Parathyroid adenoma (tissue), 2 donors: ENCODE measurements at regions not wholly inside any gene's neighbourhood (a gene's known extent, or its start where the extent isn't known, plus 50 kb on each side); places are given as distances from the start of the nearest gene placed in this dataset.

Experiments used
- H2AFZ ChIP-seq: fragments of 300-600 bp; sonication (generic); one replicate; pipeline ENCODE4 v1.7.0; 2017; ENCODE audit warnings: antibody characterized with exemption, mild to moderate bottlenecking
- H3K27ac ChIP-seq: fragments of 300-600 bp; sonication (generic); one replicate; pipeline ENCODE4 v1.7.0; 2017
- H3K27me3 ChIP-seq: fragments of 300-600 bp; sonication (generic); one replicate; pipeline ENCODE4 v1.7.0; 2017; ENCODE audit warnings: low read length; ENCODE audit not compliant: control insufficient read depth, insufficient read depth
- H3K36me3 ChIP-seq: fragments of 300-600 bp; sonication (generic); one replicate; pipeline ENCODE4 v1.7.0; 2017; ENCODE audit warnings: low read length; ENCODE audit not compliant: control insufficient read depth, insufficient read depth
- H3K4me1 ChIP-seq: fragments of 300-600 bp; sonication (generic); one replicate; pipeline ENCODE4 v1.7.0; 2017; ENCODE audit warnings: control low read depth
- H3K4me2 ChIP-seq: fragments of 300-600 bp; sonication (generic); one replicate; pipeline ENCODE4 v1.7.0; 2017; ENCODE audit warnings: low read length
- H3K4me3 ChIP-seq: fragments of 300-600 bp; sonication (generic); one replicate; pipeline ENCODE4 v1.7.0; 2017; ENCODE audit warnings: low read depth, low read length
- H3K79me2 ChIP-seq: fragments of 300-600 bp; sonication (generic); one replicate; pipeline ENCODE4 v1.7.0; 2017; ENCODE audit warnings: control low read depth
- H3K9ac ChIP-seq: fragments of 300-600 bp; sonication (generic); one replicate; pipeline ENCODE4 v1.7.0; 2017; ENCODE audit warnings: mild to moderate bottlenecking
- H3K9me3 ChIP-seq: fragments of 300-600 bp; sonication (generic); one replicate; pipeline ENCODE4 v1.7.0; 2017; ENCODE audit warnings: low read length; ENCODE audit not compliant: control insufficient read depth
- TF ChIP-seq, protein P1 (sequence below): fragments of 300-600 bp; sonication (generic); IDR thresholded peaks from one replicate; pipeline ENCODE4 v1.7.0; 2017; ENCODE audit warnings: antibody characterized with exemption, mild to moderate bottlenecking
- donor health status: primary hyperparathyroidism.

DNA sequence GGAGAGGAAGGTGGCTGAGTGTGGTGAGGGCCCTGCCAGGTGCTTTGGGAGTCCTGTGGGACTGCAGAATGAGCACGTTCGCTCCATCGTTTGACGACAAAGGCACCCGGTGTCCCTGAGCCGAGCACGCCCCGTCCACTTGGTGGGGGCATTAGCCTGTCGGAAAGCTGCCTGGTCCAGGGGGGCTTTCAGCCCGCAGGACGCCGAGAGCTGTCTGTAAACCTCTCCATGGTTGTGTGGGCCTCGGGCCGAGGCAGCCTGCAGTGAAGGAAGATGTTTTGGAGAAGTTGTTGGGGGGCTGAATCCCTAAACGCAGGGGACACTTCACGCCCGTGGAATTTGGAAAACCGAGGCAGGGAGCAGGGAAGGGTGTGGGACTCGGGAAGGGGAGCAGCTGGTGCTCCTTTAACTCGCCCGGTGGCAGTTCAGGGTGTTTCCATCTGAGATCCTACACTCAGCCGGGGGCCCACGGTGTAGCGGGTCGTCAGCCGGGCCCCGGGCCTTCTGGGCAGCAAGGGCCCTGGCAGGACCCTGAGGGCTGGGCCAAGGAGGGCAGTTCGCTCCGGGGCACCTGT is 53.8 kb downstream of the MRPL36 start:
- Histone ChIP-seq H3K27ac (no peak overlapping the region), H3K4me3 (no peak overlapping the region), H3K4me1 (no peaks in the 10 kb centered on the region), H3K9me3 (no peaks in the 10 kb centered on the region), H3K9ac (no peak overlapping the region), H3K27me3 (no peaks in the 10 kb centered on the region), H2AFZ (no peak overlapping the region), H3K36me3 (no peaks in the 10 kb centered on the region), H3K4me2 (no peak overlapping the region), H3K79me2 (no peaks in the 10 kb centered on the region)
- TF ChIP-seq, protein P1, sequence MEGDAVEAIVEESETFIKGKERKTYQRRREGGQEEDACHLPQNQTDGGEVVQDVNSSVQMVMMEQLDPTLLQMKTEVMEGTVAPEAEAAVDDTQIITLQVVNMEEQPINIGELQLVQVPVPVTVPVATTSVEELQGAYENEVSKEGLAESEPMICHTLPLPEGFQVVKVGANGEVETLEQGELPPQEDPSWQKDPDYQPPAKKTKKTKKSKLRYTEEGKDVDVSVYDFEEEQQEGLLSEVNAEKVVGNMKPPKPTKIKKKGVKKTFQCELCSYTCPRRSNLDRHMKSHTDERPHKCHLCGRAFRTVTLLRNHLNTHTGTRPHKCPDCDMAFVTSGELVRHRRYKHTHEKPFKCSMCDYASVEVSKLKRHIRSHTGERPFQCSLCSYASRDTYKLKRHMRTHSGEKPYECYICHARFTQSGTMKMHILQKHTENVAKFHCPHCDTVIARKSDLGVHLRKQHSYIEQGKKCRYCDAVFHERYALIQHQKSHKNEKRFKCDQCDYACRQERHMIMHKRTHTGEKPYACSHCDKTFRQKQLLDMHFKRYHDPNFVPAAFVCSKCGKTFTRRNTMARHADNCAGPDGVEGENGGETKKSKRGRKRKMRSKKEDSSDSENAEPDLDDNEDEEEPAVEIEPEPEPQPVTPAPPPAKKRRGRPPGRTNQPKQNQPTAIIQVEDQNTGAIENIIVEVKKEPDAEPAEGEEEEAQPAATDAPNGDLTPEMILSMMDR, result no peak

DNA sequence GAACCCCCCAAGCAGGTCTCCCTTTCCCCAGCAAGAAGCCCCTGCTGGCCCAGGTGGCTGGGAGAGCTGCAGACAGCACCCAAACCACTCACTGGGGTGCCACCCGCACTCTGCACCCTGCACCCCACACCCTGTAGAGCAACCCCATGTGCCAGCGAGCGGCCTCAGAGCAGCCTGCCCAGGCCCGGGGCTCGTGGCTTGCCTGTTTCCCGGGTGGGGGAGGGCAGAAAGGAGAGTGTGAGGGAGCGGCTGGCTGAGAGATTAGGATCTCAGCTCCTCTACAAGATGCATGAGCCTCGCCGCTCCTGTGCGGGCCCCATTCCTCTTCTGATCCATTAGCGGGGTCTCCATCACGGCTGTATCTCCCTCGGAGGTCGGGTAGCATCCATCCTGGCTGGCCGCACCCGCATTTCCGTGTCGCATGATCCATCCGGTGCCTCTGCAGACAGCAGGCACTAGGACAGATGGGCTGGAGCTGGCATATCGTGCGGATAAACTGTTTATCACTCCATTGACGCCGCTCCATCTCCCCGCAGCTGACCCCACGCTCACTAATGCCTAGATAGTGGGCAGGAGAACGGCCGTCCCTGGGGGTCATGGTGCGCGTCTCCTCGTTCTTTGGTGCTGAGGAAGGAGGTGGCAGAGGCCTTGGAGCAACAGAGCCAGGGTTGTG is 54.4 kb downstream of the MRPL36 start:
- no peak overlapping the region for H3K27ac ChIP-seq
- no peak overlapping the region for H2AFZ ChIP-seq
- no peak overlapping the region for H3K4me3 ChIP-seq
- no peaks in the 10 kb centered on the region for H3K27me3 ChIP-seq
- no peaks in the 10 kb centered on the region for H3K79me2 ChIP-seq
- H3K4me1 ChIP-seq, result no peaks in the 10 kb centered on the region
- TF ChIP-seq, protein P1, result no peak
- H3K9me3 ChIP-seq, result no peaks in the 10 kb centered on the region
- H3K9ac ChIP-seq, result no peak overlapping the region
- H3K36me3 ChIP-seq, result no peaks in the 10 kb centered on the region
- no peak overlapping the region for H3K4me2 ChIP-seq

DNA sequence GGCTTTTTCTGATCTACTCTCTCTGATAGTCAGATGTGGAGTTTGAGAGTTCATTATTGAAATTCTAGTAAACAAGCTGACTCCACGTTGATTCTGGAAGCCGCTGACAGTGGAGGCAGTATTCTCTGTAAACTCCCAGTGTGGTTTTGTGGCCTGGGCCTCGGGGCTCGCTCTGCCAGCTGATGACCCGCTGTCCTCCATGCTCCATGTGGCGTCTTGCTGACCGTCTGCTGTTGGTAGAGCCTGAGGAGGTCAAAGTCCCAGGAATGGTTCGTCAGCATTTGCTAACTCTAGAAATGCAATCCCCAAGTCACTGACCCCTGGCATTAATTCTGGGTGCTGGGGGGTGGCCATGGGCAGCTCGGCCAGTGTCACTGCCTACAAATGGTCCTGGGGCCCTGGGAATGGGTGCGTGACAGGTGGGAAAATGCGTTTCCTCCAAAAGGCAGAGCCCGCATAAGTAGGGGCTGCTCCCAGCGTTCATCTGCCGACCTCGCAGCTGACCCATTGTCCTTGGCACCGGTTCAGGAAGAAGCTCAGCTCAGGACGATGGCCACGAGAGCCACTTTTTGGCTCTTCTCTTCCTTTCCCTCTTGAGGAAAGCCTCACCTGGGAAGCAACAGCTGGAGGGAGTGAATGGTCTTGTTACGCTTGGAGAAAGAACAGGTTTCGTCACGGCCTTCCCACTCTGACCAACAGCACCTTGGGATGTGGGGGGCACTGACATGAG is 55.1 kb downstream of the MRPL36 start:
- Histone ChIP-seq H3K9me3 (no peaks in the 10 kb centered on the region), H2AFZ (no peak overlapping the region), H3K79me2 (no peaks in the 10 kb centered on the region), H3K36me3 (no peaks in the 10 kb centered on the region), H3K27ac (no peak overlapping the region), H3K4me3 (no peak overlapping the region), H3K9ac (no peak overlapping the region), H3K4me2 (no peak overlapping the region), H3K4me1 (no peaks in the 10 kb centered on the region), H3K27me3 (no peaks in the 10 kb centered on the region)
- TF ChIP-seq, protein P1, result no peak

DNA sequence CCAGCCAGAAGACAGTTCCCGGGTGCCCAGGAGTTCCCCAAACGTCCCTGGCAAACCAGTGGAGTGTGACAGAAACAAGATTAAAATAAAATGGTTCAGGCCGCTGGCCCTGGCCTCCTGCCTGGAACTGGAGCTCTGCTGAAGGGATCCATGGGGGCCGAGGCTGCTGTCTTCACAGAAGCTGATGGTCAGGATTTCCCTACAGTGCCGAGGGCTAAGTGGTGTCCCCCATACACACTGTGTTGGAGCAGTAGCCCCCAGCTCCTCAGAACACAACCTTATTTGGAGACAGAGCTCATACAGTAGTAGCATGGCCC is 55.9 kb downstream of the MRPL36 start:
- no peak overlapping the region for H3K9ac ChIP-seq
- no peaks in the 10 kb centered on the region for H3K4me1 ChIP-seq
- no peak overlapping the region for H3K4me2 ChIP-seq
- no peak overlapping the region for H3K27ac ChIP-seq
- H3K36me3 ChIP-seq, result no peaks in the 10 kb centered on the region
- no peaks in the 10 kb centered on the region for H3K79me2 ChIP-seq
- H2AFZ ChIP-seq, result peak overlapping the region; percentile 22
- TF ChIP-seq, protein P1, result no peak
- no peaks in the 10 kb centered on the region for H3K27me3 ChIP-seq
- H3K4me3 ChIP-seq, result no peak overlapping the region
- no peaks in the 10 kb centered on the region for H3K9me3 ChIP-seq
